ENCODE measurements at regions not wholly inside any gene's neighbourhood (a gene's known extent, or its start where the extent isn't known, plus 50 kb on each side); places are given as distances from the start of the nearest gene placed in this dataset.

DNA sequence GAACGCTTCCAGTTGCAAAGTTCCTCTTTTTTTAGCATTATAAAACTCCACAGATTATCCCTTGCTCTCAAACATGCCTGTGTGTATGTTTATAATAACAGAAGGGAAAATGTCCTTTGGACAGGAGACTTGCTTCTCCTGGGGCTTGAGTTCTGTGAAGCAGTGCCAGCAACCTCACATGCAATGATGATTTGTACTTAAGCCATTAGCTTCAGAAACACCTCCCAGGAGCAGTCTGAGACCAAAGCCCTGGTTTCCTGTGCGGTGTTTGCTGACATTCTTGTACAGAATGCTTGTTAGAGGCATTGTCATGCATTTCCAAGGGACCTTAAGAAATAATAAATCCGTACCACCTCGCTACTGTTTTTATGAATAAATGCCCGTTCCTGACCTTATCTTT, 752.8 kb downstream of the CBLN4 start:
- TF ChIP-seq, protein P1, sequence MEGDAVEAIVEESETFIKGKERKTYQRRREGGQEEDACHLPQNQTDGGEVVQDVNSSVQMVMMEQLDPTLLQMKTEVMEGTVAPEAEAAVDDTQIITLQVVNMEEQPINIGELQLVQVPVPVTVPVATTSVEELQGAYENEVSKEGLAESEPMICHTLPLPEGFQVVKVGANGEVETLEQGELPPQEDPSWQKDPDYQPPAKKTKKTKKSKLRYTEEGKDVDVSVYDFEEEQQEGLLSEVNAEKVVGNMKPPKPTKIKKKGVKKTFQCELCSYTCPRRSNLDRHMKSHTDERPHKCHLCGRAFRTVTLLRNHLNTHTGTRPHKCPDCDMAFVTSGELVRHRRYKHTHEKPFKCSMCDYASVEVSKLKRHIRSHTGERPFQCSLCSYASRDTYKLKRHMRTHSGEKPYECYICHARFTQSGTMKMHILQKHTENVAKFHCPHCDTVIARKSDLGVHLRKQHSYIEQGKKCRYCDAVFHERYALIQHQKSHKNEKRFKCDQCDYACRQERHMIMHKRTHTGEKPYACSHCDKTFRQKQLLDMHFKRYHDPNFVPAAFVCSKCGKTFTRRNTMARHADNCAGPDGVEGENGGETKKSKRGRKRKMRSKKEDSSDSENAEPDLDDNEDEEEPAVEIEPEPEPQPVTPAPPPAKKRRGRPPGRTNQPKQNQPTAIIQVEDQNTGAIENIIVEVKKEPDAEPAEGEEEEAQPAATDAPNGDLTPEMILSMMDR (IDR thresholded peaks at IDR 0.05) = no peak
- no peak for TF ChIP-seq POLR2A (IDR thresholded peaks at IDR 0.05)
